ENCODE measurements at regions not wholly inside any gene's neighbourhood (a gene's known extent, or its start where the extent isn't known, plus 50 kb on each side); places are given as distances from the start of the nearest gene placed in this dataset.

DNA sequence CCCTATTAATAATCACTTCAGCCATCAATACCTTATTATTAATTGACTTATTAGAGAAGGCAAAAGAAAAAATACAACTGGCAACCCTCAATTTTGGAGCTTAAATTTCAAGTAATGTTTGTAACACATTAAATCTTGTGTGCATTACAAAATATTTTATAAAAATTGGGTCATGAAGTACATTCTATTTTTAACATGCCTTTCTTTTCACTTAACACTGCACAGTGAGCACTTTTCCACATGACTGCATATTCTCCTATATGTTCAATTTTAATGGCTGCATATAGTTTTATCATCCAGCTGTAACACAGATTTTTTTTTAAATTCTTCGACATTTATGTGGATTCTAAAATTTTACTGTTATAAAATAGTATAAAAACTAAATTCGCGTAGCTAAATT, 92.5 kb downstream of the SLC17A6 start:
- intact Hi-C loops (cut with DNase I): no loop called here
- no peaks in the 10 kb centered on the region for H3K9me3 ChIP-seq
- H3K4me1 ChIP-seq: no peaks in the 10 kb centered on the region
- TF ChIP-seq, protein P1, sequence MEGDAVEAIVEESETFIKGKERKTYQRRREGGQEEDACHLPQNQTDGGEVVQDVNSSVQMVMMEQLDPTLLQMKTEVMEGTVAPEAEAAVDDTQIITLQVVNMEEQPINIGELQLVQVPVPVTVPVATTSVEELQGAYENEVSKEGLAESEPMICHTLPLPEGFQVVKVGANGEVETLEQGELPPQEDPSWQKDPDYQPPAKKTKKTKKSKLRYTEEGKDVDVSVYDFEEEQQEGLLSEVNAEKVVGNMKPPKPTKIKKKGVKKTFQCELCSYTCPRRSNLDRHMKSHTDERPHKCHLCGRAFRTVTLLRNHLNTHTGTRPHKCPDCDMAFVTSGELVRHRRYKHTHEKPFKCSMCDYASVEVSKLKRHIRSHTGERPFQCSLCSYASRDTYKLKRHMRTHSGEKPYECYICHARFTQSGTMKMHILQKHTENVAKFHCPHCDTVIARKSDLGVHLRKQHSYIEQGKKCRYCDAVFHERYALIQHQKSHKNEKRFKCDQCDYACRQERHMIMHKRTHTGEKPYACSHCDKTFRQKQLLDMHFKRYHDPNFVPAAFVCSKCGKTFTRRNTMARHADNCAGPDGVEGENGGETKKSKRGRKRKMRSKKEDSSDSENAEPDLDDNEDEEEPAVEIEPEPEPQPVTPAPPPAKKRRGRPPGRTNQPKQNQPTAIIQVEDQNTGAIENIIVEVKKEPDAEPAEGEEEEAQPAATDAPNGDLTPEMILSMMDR (IDR thresholded peaks at IDR 0.05): no peak
- ATAC-seq: no peak
- no peak for DNase-seq
- H3K27ac ChIP-seq: no peak overlapping the region
- no peak overlapping the region for H3K4me3 ChIP-seq
- H3K36me3 ChIP-seq: no peaks in the 10 kb centered on the region
- H3K27me3 ChIP-seq: peaks cover 4% of the 10 kb centered on the region

GRCh38 chr11:22430141-22430541, 92.0 kb downstream of the SLC17A6 start:
- no peaks in the 10 kb centered on the region for H3K9me3 ChIP-seq
- TF ChIP-seq, protein P1 (IDR thresholded peaks at IDR 0.05): no peak
- intact Hi-C loops (cut with DNase I): no loop called here
- ATAC-seq (no peak), DNase-seq (no peak)
- H3K4me1 ChIP-seq: no peaks in the 10 kb centered on the region
- H3K27ac ChIP-seq: no peak overlapping the region
- H3K27me3 ChIP-seq: peaks cover 4% of the 10 kb centered on the region
- H3K36me3 ChIP-seq: no peaks in the 10 kb centered on the region
- H3K4me3 ChIP-seq: no peak overlapping the region

All from upper lobe of right lung (tissue), 1 donor.